GM19395 (cell line): ENCODE measurements at regions not wholly inside any gene's neighbourhood (a gene's known extent, or its start where the extent isn't known, plus 50 kb on each side); places are given as distances from the start of the nearest gene placed in this dataset.

Experiments used
- ATAC-seq: cut with Tn5 transposase; IDR thresholded peaks from one replicate; pipeline ENCODE4 v1.9.1; 2021; ENCODE audit warnings: mild to moderate bottlenecking, moderate library complexity; ENCODE audit not compliant: unreplicated experiment

- ATAC-seq, result no peak
Measured at GRCh38 chr3:174639970-174640369, 219.2 kb upstream of the NAALADL2 start.

- no peak for ATAC-seq
Measured at GRCh38 chr3:174640932-174641331, 218.2 kb upstream of the NAALADL2 start.

DNA sequence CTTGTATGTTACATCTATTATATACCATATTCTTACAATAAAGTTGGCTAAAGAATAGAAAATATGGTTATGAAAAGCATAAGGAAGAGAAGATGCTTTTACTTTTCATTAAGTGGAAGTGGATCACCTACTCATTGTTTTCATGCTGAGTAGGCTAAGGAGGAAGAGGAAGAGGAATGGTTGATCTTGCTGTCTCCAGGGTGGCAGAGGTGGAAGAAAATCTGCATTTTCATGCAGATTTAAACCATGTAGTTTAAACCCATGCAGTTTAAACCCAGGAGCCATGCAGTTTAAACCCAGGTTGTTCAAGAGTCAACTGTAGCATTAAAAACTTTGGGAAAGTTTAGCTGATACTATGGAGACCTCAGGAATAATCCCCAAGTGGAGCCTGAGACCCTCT, 214.8 kb upstream of the NAALADL2 start:
- no peak for ATAC-seq

GRCh38 chr3:174651951-174652350, 207.2 kb upstream of the NAALADL2 start:
- no peak for ATAC-seq

- no peak for ATAC-seq
Measured at GRCh38 chr3:174659511-174659910, 199.6 kb upstream of the NAALADL2 start.

GRCh38 chr3:174662653-174663052, 196.5 kb upstream of the NAALADL2 start:
- no peak for ATAC-seq

DNA sequence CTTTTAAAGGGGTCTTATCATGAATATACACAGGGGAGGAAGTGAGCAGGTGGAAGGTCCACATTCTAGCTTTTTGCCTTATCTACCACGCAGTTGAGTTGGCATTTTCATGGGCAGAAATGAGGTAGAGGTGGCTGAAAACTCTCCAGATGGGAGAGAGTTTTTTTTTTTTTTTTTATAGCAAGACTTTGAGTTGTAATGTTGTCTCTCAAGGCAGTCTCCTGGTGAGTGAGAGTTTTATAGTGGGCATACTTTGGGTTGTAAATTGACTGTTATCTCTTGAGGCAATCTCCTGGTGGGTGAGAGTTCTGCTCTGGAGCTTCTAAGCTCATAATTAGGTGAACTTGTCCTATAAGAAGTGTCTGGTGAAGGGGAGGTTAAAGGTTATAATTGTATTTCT, 191.7 kb upstream of the NAALADL2 start:
- no peak for ATAC-seq

- ATAC-seq, result no peak
Measured at GRCh38 chr3:174675406-174675805, 183.7 kb upstream of the NAALADL2 start.

DNA sequence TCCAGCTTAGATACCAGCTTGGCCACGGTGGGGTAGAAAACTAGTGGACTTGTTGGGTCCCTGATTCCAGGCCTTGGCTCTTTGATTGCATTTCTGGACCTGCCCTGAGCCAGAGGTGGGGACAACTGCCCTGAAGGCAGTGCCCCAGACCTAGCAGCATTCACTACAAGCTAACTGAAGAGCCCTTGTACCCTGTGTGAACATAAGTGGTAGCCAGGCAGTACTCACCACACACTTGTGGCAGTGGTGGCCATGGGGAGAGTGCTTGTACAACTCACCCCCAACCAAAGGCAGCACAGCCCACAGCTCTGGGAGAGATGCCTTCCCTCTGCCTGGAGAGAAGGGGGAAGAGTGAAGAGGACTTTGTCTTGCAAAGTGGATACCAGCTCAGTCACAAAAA, 177.3 kb upstream of the NAALADL2 start:
- ATAC-seq, result no peak

GRCh38 chr3:174685796-174686195, 173.3 kb upstream of the NAALADL2 start:
- no peak for ATAC-seq

- ATAC-seq, result no peak
Measured at GRCh38 chr3:174697310-174697709, 161.8 kb upstream of the NAALADL2 start.

GRCh38 chr3:174700736-174701135, 158.4 kb upstream of the NAALADL2 start:
- no peak for ATAC-seq

DNA sequence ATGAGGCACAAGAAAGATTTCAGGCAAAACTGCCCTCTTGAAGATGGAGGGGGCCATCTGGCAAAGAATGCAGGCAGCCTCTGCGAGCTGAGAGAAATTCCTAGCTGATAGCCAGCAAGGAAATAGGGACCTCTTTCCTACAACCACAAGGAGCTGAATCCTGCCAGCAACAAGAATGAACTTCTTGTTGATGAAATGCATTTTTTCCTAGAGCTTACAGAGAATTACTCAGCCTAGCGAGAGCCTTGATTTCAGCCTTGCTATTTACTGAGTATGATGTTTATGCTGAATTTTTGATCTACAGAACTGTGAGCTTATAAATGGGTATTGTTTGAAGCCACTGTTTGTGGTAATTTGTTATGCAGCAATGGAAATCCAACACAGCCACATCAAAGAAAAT, 148.5 kb upstream of the NAALADL2 start:
- ATAC-seq, result no peak

DNA sequence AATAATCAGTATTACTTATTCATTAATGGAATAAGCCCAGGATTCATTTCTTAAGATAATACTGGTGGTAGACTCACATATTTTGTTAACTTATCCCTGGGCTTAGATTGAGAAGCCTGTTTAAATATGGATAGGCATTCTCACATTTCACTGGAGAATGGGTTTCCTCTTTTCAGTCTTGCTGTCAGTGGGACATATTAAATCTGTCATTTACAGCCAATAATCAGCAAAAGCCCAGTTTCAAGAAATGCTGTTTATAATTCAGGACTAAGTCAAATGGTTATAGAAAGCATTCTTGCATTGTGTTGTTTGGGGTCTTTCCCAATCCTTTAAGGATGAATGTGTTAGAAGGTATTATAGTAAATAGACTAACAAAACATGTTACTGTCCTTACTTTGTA, 143.7 kb upstream of the NAALADL2 start:
- no peak for ATAC-seq

DNA sequence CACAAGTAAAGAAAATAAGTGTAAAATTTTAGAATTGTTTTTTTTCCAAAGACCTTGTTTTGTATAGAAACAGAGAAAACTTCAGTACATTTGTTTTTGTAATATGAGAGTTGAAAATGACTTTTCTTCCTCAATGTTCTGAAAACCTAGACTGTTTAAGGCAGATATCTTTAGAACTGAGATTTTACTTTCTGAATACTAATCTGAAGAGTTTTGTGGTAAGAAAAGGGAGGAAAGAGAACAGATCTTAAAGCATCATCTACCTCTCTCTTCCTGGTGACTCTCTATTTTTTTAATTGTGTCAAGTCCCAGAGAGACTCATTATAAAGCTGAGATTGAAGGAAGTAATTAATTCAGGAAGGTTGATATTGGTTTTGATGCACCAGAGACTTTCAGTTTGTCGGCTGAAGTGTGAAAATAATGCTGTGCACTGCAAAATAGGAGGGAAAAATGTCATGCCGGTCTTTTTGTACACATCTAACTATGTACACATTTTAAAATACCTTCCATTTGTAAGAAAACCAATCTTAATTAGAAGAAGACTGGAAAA, 142.1 kb upstream of the NAALADL2 start:
- no peak for ATAC-seq

GRCh38 chr3:174720717-174721116, 138.4 kb upstream of the NAALADL2 start:
- ATAC-seq, result no peak

DNA sequence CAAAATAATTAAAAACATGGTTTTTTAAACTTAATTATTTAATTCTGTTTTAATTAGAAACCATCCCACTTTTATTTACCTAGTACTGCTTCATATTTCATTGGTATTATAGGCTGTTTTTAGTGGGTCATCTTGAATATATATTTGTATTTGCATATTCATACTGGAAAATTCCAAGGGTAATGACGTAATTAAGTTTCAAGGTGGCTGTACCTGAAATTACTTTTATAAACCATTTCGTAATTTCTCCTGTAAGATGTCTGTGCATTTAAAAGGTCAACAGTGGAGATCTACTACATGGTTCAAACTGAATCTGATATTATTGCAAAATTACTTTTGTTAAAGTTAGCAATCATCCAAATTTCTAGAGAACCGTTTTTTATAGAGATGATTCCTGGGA, 133.8 kb upstream of the NAALADL2 start:
- ATAC-seq, result no peak

DNA sequence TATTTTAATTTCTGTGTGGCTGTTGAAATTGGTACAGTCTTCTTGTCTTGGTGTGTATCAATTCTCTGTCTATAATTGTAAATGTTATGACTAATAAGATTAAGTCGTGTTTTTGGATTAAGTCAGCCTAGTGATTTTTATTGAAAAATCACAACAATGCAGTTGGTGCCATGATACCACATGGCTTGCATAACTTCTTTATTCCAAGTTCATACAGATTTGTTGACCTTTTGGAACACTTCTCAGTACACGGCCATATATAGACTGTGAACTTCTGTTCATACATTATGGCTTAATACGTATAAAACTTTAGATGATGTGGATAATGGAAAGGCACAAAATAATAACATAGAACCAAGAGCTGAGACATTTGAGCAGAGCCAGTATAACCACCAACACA, 121.2 kb upstream of the NAALADL2 start:
- no peak for ATAC-seq

DNA sequence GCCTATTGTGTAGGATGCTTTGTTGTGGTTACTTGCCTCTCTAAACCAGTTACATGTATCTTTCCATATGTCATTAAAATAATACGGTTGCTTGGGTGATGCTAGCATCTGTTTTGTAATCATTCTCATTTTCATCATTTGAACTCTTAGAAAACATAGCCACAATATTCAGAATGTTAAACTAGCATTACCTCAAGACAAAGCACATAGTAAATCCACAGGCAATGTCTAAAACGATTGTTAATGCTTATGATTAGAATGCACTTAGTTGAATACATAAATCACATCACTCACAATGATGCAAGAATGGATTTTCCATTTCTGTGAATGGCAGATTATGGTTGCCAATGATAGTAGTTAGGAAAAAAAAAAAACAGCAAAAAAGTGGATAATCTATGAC, 110.0 kb upstream of the NAALADL2 start:
- no peak for ATAC-seq

GRCh38 chr3:174755833-174756829, 103.0 kb upstream of the NAALADL2 start:
- no peak for ATAC-seq

GRCh38 chr3:174758943-174759342, 100.2 kb upstream of the NAALADL2 start:
- ATAC-seq, result no peak

GRCh38 chr3:174767406-174767805, 91.7 kb upstream of the NAALADL2 start:
- no peak for ATAC-seq
